Activated CD4-positive, alpha-beta memory T cell treated with anti-CD3 and anti-CD28 coated beads, Interleukin-2, amount 10 ng/mL, durations not matched to agents 7 days and 5 days (primary cell): ENCODE measurements at regions not wholly inside any gene's neighbourhood (a gene's known extent, or its start where the extent isn't known, plus 50 kb on each side); places are given as distances from the start of the nearest gene placed in this dataset.
"Not testable (repeated sequence)": the region's sequence is repeated elsewhere in the genome, so short reads cannot be mapped to it uniquely, and the experiment has no call there.

Experiments used
- CTCF ChIA-PET: fragments of 350-600 bp; sonication (Branson Sonifier 250); formaldehyde crosslinking; loops from one replicate; lab custom pipeline; 2021; ENCODE audit warnings: antibody characterized with exemption, inconsistent platforms; lab: Charles Lee
- POLR2A ChIA-PET: fragments of 350-600 bp; sonication (Branson Sonifier 250); formaldehyde crosslinking; loops from one replicate; lab custom pipeline; 2021; ENCODE audit warnings: antibody characterized with exemption; lab: Charles Lee
- DNase-seq: peaks from one replicate; pipeline ENCODE4 v3.0.0-alpha.2; 2020
- H3K27ac Mint-ChIP-seq: one replicate; pipeline ENCODE4 v1.8.0; 2021; ENCODE audit warnings: mild to moderate bottlenecking, mixed read lengths
- H3K27me3 Mint-ChIP-seq: one replicate; pipeline ENCODE4 v1.8.0; 2021; ENCODE audit warnings: mixed read lengths
- H3K36me3 Mint-ChIP-seq: one replicate; pipeline ENCODE4 v1.8.0; 2021; ENCODE audit warnings: low read depth, mixed read lengths
- H3K4me1 Mint-ChIP-seq: one replicate; pipeline ENCODE4 v1.8.0; 2021; ENCODE audit warnings: mixed read lengths
- H3K4me3 Mint-ChIP-seq: one replicate; pipeline ENCODE4 v1.8.0; 2021; ENCODE audit warnings: mild to moderate bottlenecking, mixed read lengths
- H3K9me3 Mint-ChIP-seq: one replicate; pipeline ENCODE4 v1.8.0; 2021; ENCODE audit warnings: mixed read lengths

- ChIA-PET CTCF (no interaction called here), POLR2A (no interaction called here)
- Mint-ChIP-seq H3K36me3 (no peaks in the 10 kb centered on the region), H3K9me3 (peaks cover 6% of the 10 kb centered on the region), H3K27ac (no peak overlapping the region), H3K4me3 (no peak overlapping the region), H3K4me1 (no peaks in the 10 kb centered on the region), H3K27me3 (no peaks in the 10 kb centered on the region)
- no peak for DNase-seq
Observed at GRCh38 chr12:115384391-115384790, 700.4 kb upstream of the TBX3 start.

GRCh38 chr12:115383668-115384067 is 699.7 kb upstream of the TBX3 start:
- H3K4me1 Mint-ChIP-seq, result no peaks in the 10 kb centered on the region
- no peak overlapping the region for H3K4me3 Mint-ChIP-seq
- DNase-seq, result no peak
- H3K27ac Mint-ChIP-seq, result no peak overlapping the region
- peaks cover 4% of the 10 kb centered on the region for H3K9me3 Mint-ChIP-seq
- ChIA-PET CTCF (no interaction called here), POLR2A (no interaction called here)
- H3K27me3 Mint-ChIP-seq, result no peaks in the 10 kb centered on the region
- H3K36me3 Mint-ChIP-seq, result no peaks in the 10 kb centered on the region

GRCh38 chr12:115382681-115383080 is 698.7 kb upstream of the TBX3 start:
- H3K36me3 Mint-ChIP-seq, result no peaks in the 10 kb centered on the region
- ChIA-PET CTCF (no interaction called here), POLR2A (no interaction called here)

GRCh38 chr12:115380546-115381120 is 696.7 kb upstream of the TBX3 start:
- Mint-ChIP-seq H3K27me3 (no peaks in the 10 kb centered on the region), H3K4me1 (no peaks in the 10 kb centered on the region), H3K9me3 (peaks cover 4% of the 10 kb centered on the region), H3K27ac (no peak overlapping the region), H3K36me3 (no peaks in the 10 kb centered on the region), H3K4me3 (no peak overlapping the region)
- CTCF ChIA-PET, result no interaction called here
- POLR2A ChIA-PET, result no interaction called here
- DNase-seq, result no peak

More at GRCh38 chr12:115382681-115383080, 698.7 kb upstream of the TBX3 start:
- H3K9me3 Mint-ChIP-seq, result peaks cover 4% of the 10 kb centered on the region
- H3K4me1 Mint-ChIP-seq, result no peaks in the 10 kb centered on the region
- no peak for DNase-seq
- H3K27me3 Mint-ChIP-seq, result no peaks in the 10 kb centered on the region
- H3K4me3 Mint-ChIP-seq, result no peak overlapping the region
- no peak overlapping the region for H3K27ac Mint-ChIP-seq

GRCh38 chr12:115378291-115378690 is 694.3 kb upstream of the TBX3 start:
- DNase-seq, result no peak
- Mint-ChIP-seq H3K36me3 (no peaks in the 10 kb centered on the region), H3K4me1 (peaks cover 2% of the 10 kb centered on the region), H3K27me3 (no peaks in the 10 kb centered on the region), H3K4me3 (no peak overlapping the region), H3K9me3 (peaks cover 23% of the 10 kb centered on the region), H3K27ac (no peak overlapping the region)
- ChIA-PET CTCF (no interaction called here), POLR2A (no interaction called here)

GRCh38 chr12:115377779-115378178 is 693.8 kb upstream of the TBX3 start:
- no peak for DNase-seq
- Mint-ChIP-seq H3K36me3 (no peaks in the 10 kb centered on the region), H3K27ac (no peak overlapping the region), H3K27me3 (no peaks in the 10 kb centered on the region), H3K4me1 (peaks cover 2% of the 10 kb centered on the region), H3K4me3 (no peak overlapping the region), H3K9me3 (peaks cover 23% of the 10 kb centered on the region)
- POLR2A ChIA-PET, result no interaction called here
- CTCF ChIA-PET, result no interaction called here

- peaks cover 26% of the 10 kb centered on the region for H3K9me3 Mint-ChIP-seq
- CTCF ChIA-PET, result no interaction called here
- POLR2A ChIA-PET, result no interaction called here
- H3K27ac Mint-ChIP-seq, result no peak overlapping the region
- H3K36me3 Mint-ChIP-seq, result no peaks in the 10 kb centered on the region
- H3K4me3 Mint-ChIP-seq, result no peak overlapping the region
- H3K4me1 Mint-ChIP-seq, result peaks cover 2% of the 10 kb centered on the region
- DNase-seq, result no peak
- H3K27me3 Mint-ChIP-seq, result no peaks in the 10 kb centered on the region
Observed at GRCh38 chr12:115377230-115377629, 693.3 kb upstream of the TBX3 start.

- Mint-ChIP-seq H3K36me3 (no peaks in the 10 kb centered on the region), H3K27me3 (no peaks in the 10 kb centered on the region), H3K9me3 (peaks cover 25% of the 10 kb centered on the region), H3K27ac (no peak overlapping the region), H3K4me1 (peaks cover 2% of the 10 kb centered on the region), H3K4me3 (no peak overlapping the region)
- ChIA-PET POLR2A (no interaction called here), CTCF (no interaction called here)
- DNase-seq, result no peak
Observed at GRCh38 chr12:115375186-115375991, 691.4 kb upstream of the TBX3 start.

- CTCF ChIA-PET, result no interaction called here
- H3K4me3 Mint-ChIP-seq, result no peak overlapping the region
- H3K27ac Mint-ChIP-seq, result no peak overlapping the region
- H3K9me3 Mint-ChIP-seq, result peaks cover 30% of the 10 kb centered on the region
- POLR2A ChIA-PET, result no interaction called here
- H3K4me1 Mint-ChIP-seq, result peaks cover 2% of the 10 kb centered on the region
- DNase-seq, result no peak
- no peaks in the 10 kb centered on the region for H3K27me3 Mint-ChIP-seq
- no peaks in the 10 kb centered on the region for H3K36me3 Mint-ChIP-seq
Observed at GRCh38 chr12:115374480-115375185, 690.7 kb upstream of the TBX3 start.

- CTCF ChIA-PET, result no interaction called here
- no peak overlapping the region for H3K27ac Mint-ChIP-seq
- POLR2A ChIA-PET, result no interaction called here
- DNase-seq, result no peak
- peaks cover 30% of the 10 kb centered on the region for H3K9me3 Mint-ChIP-seq
- no peaks in the 10 kb centered on the region for H3K36me3 Mint-ChIP-seq
- peaks cover 2% of the 10 kb centered on the region for H3K4me1 Mint-ChIP-seq
- H3K27me3 Mint-ChIP-seq, result no peaks in the 10 kb centered on the region
- no peak overlapping the region for H3K4me3 Mint-ChIP-seq
Observed at GRCh38 chr12:115371711-115372110, 687.7 kb upstream of the TBX3 start.

- H3K36me3 Mint-ChIP-seq, result no peaks in the 10 kb centered on the region
- H3K4me3 Mint-ChIP-seq, result no peak overlapping the region
Observed at GRCh38 chr12:115370650-115371049, 686.7 kb upstream of the TBX3 start.

GRCh38 chr12:115370207-115370606 is 686.2 kb upstream of the TBX3 start:
- ChIA-PET CTCF (no interaction called here), POLR2A (no interaction called here)
- H3K4me1 Mint-ChIP-seq, result no peaks in the 10 kb centered on the region
- DNase-seq, result no peak
- no peaks in the 10 kb centered on the region for H3K27me3 Mint-ChIP-seq
- no peak overlapping the region for H3K27ac Mint-ChIP-seq
- no peaks in the 10 kb centered on the region for H3K36me3 Mint-ChIP-seq
- no peak overlapping the region for H3K4me3 Mint-ChIP-seq
- H3K9me3 Mint-ChIP-seq, result peaks cover 35% of the 10 kb centered on the region

More at GRCh38 chr12:115370650-115371049, 686.7 kb upstream of the TBX3 start:
- Mint-ChIP-seq H3K4me1 (peaks cover 2% of the 10 kb centered on the region), H3K9me3 (peaks cover 35% of the 10 kb centered on the region), H3K27me3 (no peaks in the 10 kb centered on the region), H3K27ac (no peak overlapping the region)
- CTCF ChIA-PET, result no interaction called here
- DNase-seq, result no peak
- POLR2A ChIA-PET, result no interaction called here

GRCh38 chr12:115366277-115366676 is 682.3 kb upstream of the TBX3 start:
- H3K9me3 Mint-ChIP-seq, result peaks cover 18% of the 10 kb centered on the region
- CTCF ChIA-PET, POLR2A ChIA-PET, H3K4me3 Mint-ChIP-seq, H3K4me1 Mint-ChIP-seq, H3K27ac Mint-ChIP-seq, DNase-seq, H3K36me3 Mint-ChIP-seq, H3K27me3 Mint-ChIP-seq: not testable (repeated sequence)
